HepG2 (cell line): ENCODE measurements at regions not wholly inside any gene's neighbourhood (a gene's known extent, or its start where the extent isn't known, plus 50 kb on each side); places are given as distances from the start of the nearest gene placed in this dataset.

Source experiments
- ATAC-seq: fragments of 200-7000 bp; cut with Tn5 transposase; 3 replicates; pipeline ENCODE4 v1.9.1; 2020; ENCODE audit warnings: mild to moderate bottlenecking, moderate library complexity
- BruUV-seq: library from RNA; stranded (reverse); fragments of 400-500 nt; replicated peaks from 2 replicates; lab custom pipeline; 2021; lab: Mats Ljungman, UMichigan
- CTCF ChIA-PET: fragments of 300-600 bp; formaldehyde crosslinking; extraction: SDS; loops from one replicate; lab custom pipeline; 2021; ENCODE audit warnings: low total read pairs, inconsistent platforms, low intra/inter-chr PET ratio; lab: Yijun Ruan, JAX
- POLR2A ChIA-PET: fragments of 350-600 bp; sonication (Branson Sonifier 250); formaldehyde crosslinking; loops from one replicate; lab custom pipeline; 2020; ENCODE audit warnings: antibody characterized with exemption, inconsistent platforms; lab: Yijun Ruan, JAX
- DNase-seq: peaks from one replicate; pipeline ENCODE4 v3.0.0-alpha.2; 2015; ENCODE audit warnings: low spot score
- FAIRE-seq: peaks from 3 replicates; lab custom pipeline; 2011; peaks lifted over from hg19 to GRCh38; lab: Jason Lieb, UNC
- H2AFZ ChIP-seq: one replicate; pipeline ENCODE4 v1.6.1; 2011; ENCODE audit warnings: low read length, inconsistent platforms
- H3K27ac ChIP-seq: fragments of 300-600 bp; 3 replicates; pipeline ENCODE4 v1.8.0; 2011; ENCODE audit warnings: mixed run types, mild to moderate bottlenecking, mixed read lengths, low read length, inconsistent platforms; ENCODE audit not compliant: insufficient read depth; ENCODE audit errors: extremely low read length
- H3K27me3 ChIP-seq, 2 experiments: fragments of 200-600 bp in 1 of 2; 2 replicates in 1 of 2; 3 replicates in 1 of 2; pipeline versions ENCODE4 v1.6.0 to v1.8.0; 2011; ENCODE audit warnings: low read length in 2 of 2, mild to moderate bottlenecking in 2 of 2, moderate library complexity in 2 of 2, inconsistent platforms in 1 of 2; ENCODE audit not compliant: insufficient read depth in 2 of 2, control insufficient read depth in 1 of 2
- H3K36me3 ChIP-seq, 2 experiments: fragments of 200-600 bp in 1 of 2; replicated peaks in 1 of 2; 2 replicates in 1 of 2; 3 replicates in 1 of 2; pipeline versions ENCODE4 v1.5.1 to v1.8.0; 2011; ENCODE audit warnings: low read length in 2 of 2, inconsistent platforms in 1 of 2; ENCODE audit not compliant: insufficient read depth in 2 of 2, control insufficient read depth in 1 of 2
- H3K4me1 ChIP-seq: 2 replicates; pipeline ENCODE4 v1.5.1; 2012; ENCODE audit warnings: low read length, inconsistent platforms; ENCODE audit not compliant: insufficient read depth
- H3K4me2 ChIP-seq: 2 replicates; pipeline ENCODE4 v1.6.0; 2011; ENCODE audit warnings: low read depth, low read length, inconsistent platforms
- H3K4me3 ChIP-seq, 3 experiments: fragments of 200-600 bp in 1 of 3; sonication (generic), shearing (Covaris generic) in 1 of 3; replicated peaks in 1 of 3; 2 replicates each; pipeline ENCODE4 v1.5.1; 2011 to 2016; ENCODE audit warnings: low read length in 3 of 3, inconsistent platforms in 2 of 3, low read depth in 2 of 3, mild to moderate bottlenecking in 2 of 3, control low read depth in 1 of 3, mixed read lengths in 1 of 3; ENCODE audit not compliant: insufficient read depth in 1 of 3
- H3K79me2 ChIP-seq: one replicate; pipeline ENCODE4 v1.6.1; 2011; ENCODE audit warnings: low read length, inconsistent platforms; ENCODE audit not compliant: insufficient read depth
- H3K9ac ChIP-seq: 2 replicates; pipeline ENCODE4 v1.6.0; 2011; ENCODE audit warnings: mild to moderate bottlenecking, low read depth, low read length, inconsistent platforms; ENCODE audit not compliant: insufficient read depth
- H3K9me3 ChIP-seq: 2 replicates; pipeline ENCODE4 v1.5.1; 2012; ENCODE audit warnings: mild to moderate bottlenecking, low read length
- H4K20me1 ChIP-seq: 2 replicates; pipeline ENCODE4 v1.6.0; 2011; ENCODE audit warnings: inconsistent platforms, mild to moderate bottlenecking, low read length, moderate library complexity; ENCODE audit not compliant: insufficient read depth
- BHLHE40 ChIP-seq: IDR thresholded peaks from 2 replicates; pipeline ENCODE4 v1.6.1; 2011; ENCODE audit warnings: low read length, improper control_type of control experiment
- CHD2 ChIP-seq: IDR thresholded peaks from 2 replicates; pipeline ENCODE4 v1.6.1; 2011; ENCODE audit warnings: low read depth, low read length, improper control_type of control experiment
- EHMT2 ChIP-seq: fragments of 200-600 bp; sonication (generic); IDR thresholded peaks from 2 replicates; pipeline ENCODE4 v1.7.0; 2017; ENCODE audit warnings: antibody characterized with exemption, low read depth, low read length, borderline replicate concordance
- JDP2 ChIP-seq: sonication (generic); formaldehyde crosslinking; IDR thresholded peaks from 2 replicates; pipeline ENCODE4 v1.8.1; 2022; ENCODE audit warnings: missing genetic modification reagents, borderline replicate concordance
- PRMT3 ChIP-seq: sonication (generic); formaldehyde crosslinking; IDR thresholded peaks from 2 replicates; pipeline ENCODE4 v1.8.1; 2022; ENCODE audit warnings: low read depth, mild to moderate bottlenecking, moderate library complexity, missing genetic modification reagents, borderline replicate concordance
- ZKSCAN5 ChIP-seq: sonication (generic); formaldehyde crosslinking; IDR thresholded peaks from 2 replicates; pipeline ENCODE4 v1.5.1; 2020; ENCODE audit warnings: mild to moderate bottlenecking, missing genetic modification reagents
- ZMYM4 ChIP-seq: sonication (generic); formaldehyde crosslinking; IDR thresholded peaks from 2 replicates; pipeline ENCODE4 v1.8.1; 2023; ENCODE audit warnings: mild to moderate bottlenecking, missing genetic modification reagents
- ZNF496 ChIP-seq: sonication (generic); formaldehyde crosslinking; IDR thresholded peaks from 2 replicates; pipeline ENCODE4 v1.8.1; 2023; ENCODE audit warnings: mild to moderate bottlenecking, moderate library complexity, missing genetic modification reagents; ENCODE audit not compliant: insufficient replicate concordance
- ZNF570 ChIP-seq: sonication (generic); formaldehyde crosslinking; IDR thresholded peaks from 2 replicates; pipeline ENCODE4 v1.4.0; 2020; ENCODE audit warnings: mild to moderate bottlenecking, missing genetic modification reagents, borderline replicate concordance
- ZNF629 ChIP-seq: sonication (generic); formaldehyde crosslinking; conservative IDR thresholded peaks from 2 replicates; pipeline ENCODE4 v1.5.0; 2020; ENCODE audit warnings: missing genetic modification reagents
- ZNF737 ChIP-seq: sonication (generic); formaldehyde crosslinking; IDR thresholded peaks from 2 replicates; pipeline ENCODE4 v1.5.0; 2020; ENCODE audit warnings: missing genetic modification reagents, mild to moderate bottlenecking, borderline replicate concordance
- ZNF772 ChIP-seq: sonication (generic); formaldehyde crosslinking; IDR thresholded peaks from 2 replicates; pipeline ENCODE4 v1.5.0; 2020; ENCODE audit warnings: mild to moderate bottlenecking, missing genetic modification reagents
- ZSCAN21 ChIP-seq: sonication (generic); formaldehyde crosslinking; IDR thresholded peaks from 2 replicates; pipeline ENCODE4 v1.8.0; 2022; ENCODE audit warnings: mild to moderate bottlenecking, missing genetic modification reagents, moderate library complexity, borderline replicate concordance
- WGBS: methylation state at CpG from one replicate; pipeline ENCODE4 v1.1.6; 2017; ENCODE audit warnings: low lambda C conversion rate; 5-methylcytosine and 5-hydroxymethylcytosine counted together
- in situ Hi-C: cut with HindIII; loops from 2 replicates; pipeline ENCODE4 v1.10.0; 2017; ENCODE audit warnings: low pct_unique_long_range_greater_than_20kb; ENCODE audit not compliant: extremely low pct_ligation_motif_present
- intact Hi-C: fragments of 100-400 bp; cut with micrococcal nuclease; formaldehyde crosslinking; loops from one replicate; pipeline ENCODE4 v1.10.0; 2022; ENCODE audit not compliant: unreplicated experiment
- TF ChIP-seq, protein P1 (sequence below): sonication (generic); formaldehyde crosslinking; IDR thresholded peaks from 2 replicates; pipeline ENCODE4 v1.4.0; 2020; ENCODE audit warnings: missing genetic modification reagents, borderline replicate concordance
- TF ChIP-seq, protein P2 (sequence below): sonication (generic); formaldehyde crosslinking; IDR thresholded peaks from 2 replicates; pipeline ENCODE4 v1.4.0; 2020; ENCODE audit warnings: missing genetic modification reagents
- TF ChIP-seq, protein P3 (sequence below): sonication (generic); formaldehyde crosslinking; IDR thresholded peaks from 2 replicates; pipeline ENCODE4 v1.4.0; 2020; ENCODE audit warnings: missing genetic modification reagents, borderline replicate concordance
- TF ChIP-seq, protein P4 (sequence below): sonication (generic); formaldehyde crosslinking; IDR thresholded peaks from 2 replicates; pipeline ENCODE4 v1.8.1; 2023; ENCODE audit warnings: missing genetic modification reagents, mild to moderate bottlenecking, borderline replicate concordance

DNA sequence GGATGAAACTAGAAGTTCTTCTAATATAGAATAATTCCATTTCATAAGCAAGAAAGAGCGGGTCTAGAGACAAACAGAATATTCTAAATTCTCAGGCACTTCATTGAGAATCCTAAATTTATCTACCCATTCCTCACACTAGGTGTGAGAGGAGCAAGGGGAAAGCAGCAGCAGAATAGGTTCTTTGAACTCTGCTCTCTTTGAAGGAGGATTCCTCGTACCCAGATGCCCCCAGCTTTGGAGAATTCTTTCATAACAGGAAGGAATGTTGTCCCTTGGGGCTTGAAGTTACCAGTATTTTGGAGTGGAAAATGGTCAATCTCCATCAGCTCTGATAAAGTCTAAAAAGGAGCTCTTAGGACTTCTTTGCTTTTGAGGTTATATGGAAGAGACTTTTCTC, 59.7 kb upstream of the RASGEF1B start (continued):
- TF ChIP-seq ZMYM4 (CRISPR knock-in tag) (no peak), ZSCAN21 (CRISPR knock-in tag) (no peak), CHD2 (no peak)

DNA sequence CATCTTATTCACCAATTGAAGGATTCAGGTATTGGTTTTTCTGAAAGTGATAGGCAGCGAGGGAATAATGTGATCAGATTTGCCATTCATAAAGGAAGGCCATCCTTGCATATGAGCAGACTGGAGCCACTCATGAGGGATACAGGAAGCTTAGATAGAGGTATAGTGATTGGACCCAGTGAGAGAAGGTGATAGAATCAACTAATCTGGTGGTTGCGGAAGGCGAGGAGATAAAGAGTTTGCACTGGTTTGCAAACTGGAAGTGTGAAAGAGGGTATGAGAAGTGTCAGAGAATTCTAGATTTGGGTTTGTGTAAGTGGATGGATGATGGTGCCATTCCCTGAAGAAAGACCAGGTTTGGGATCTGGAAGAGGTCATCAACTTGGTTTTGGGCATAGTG, 57.3 kb upstream of the RASGEF1B start:
- 40% methylated on average over 3 of the region's 3 CpGs for WGBS
- no peak for TF ChIP-seq ZNF772 (CRISPR knock-in tag)
- TF ChIP-seq, protein P1, sequence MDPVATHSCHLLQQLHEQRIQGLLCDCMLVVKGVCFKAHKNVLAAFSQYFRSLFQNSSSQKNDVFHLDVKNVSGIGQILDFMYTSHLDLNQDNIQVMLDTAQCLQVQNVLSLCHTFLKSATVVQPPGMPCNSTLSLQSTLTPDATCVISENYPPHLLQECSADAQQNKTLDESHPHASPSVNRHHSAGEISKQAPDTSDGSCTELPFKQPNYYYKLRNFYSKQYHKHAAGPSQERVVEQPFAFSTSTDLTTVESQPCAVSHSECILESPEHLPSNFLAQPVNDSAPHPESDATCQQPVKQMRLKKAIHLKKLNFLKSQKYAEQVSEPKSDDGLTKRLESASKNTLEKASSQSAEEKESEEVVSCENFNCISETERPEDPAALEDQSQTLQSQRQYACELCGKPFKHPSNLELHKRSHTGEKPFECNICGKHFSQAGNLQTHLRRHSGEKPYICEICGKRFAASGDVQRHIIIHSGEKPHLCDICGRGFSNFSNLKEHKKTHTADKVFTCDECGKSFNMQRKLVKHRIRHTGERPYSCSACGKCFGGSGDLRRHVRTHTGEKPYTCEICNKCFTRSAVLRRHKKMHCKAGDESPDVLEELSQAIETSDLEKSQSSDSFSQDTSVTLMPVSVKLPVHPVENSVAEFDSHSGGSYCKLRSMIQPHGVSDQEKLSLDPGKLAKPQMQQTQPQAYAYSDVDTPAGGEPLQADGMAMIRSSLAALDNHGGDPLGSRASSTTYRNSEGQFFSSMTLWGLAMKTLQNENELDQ (CRISPR knock-in tag): no peak
- TF ChIP-seq, protein P2, sequence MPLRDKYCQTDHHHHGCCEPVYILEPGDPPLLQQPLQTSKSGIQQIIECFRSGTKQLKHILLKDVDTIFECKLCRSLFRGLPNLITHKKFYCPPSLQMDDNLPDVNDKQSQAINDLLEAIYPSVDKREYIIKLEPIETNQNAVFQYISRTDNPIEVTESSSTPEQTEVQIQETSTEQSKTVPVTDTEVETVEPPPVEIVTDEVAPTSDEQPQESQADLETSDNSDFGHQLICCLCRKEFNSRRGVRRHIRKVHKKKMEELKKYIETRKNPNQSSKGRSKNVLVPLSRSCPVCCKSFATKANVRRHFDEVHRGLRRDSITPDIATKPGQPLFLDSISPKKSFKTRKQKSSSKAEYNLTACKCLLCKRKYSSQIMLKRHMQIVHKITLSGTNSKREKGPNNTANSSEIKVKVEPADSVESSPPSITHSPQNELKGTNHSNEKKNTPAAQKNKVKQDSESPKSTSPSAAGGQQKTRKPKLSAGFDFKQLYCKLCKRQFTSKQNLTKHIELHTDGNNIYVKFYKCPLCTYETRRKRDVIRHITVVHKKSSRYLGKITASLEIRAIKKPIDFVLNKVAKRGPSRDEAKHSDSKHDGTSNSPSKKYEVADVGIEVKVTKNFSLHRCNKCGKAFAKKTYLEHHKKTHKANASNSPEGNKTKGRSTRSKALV (CRISPR knock-in tag): no peak
- no peak for TF ChIP-seq EHMT2
- TF ChIP-seq, protein P3, sequence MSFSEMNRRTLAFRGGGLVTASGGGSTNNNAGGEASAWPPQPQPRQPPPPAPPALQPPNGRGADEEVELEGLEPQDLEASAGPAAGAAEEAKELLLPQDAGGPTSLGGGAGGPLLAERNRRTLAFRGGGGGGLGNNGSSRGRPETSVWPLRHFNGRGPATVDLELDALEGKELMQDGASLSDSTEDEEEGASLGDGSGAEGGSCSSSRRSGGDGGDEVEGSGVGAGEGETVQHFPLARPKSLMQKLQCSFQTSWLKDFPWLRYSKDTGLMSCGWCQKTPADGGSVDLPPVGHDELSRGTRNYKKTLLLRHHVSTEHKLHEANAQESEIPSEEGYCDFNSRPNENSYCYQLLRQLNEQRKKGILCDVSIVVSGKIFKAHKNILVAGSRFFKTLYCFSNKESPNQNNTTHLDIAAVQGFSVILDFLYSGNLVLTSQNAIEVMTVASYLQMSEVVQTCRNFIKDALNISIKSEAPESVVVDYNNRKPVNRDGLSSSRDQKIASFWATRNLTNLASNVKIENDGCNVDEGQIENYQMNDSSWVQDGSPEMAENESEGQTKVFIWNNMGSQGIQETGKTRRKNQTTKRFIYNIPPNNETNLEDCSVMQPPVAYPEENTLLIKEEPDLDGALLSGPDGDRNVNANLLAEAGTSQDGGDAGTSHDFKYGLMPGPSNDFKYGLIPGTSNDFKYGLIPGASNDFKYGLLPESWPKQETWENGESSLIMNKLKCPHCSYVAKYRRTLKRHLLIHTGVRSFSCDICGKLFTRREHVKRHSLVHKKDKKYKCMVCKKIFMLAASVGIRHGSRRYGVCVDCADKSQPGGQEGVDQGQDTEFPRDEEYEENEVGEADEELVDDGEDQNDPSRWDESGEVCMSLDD (CRISPR knock-in tag): no peak
- no peak for TF ChIP-seq ZKSCAN5 (CRISPR knock-in tag)
- no peak for TF ChIP-seq BHLHE40
- no peak for TF ChIP-seq PRMT3
- no peak for TF ChIP-seq JDP2
- TF ChIP-seq ZNF570 (CRISPR knock-in tag): no peak
- TF ChIP-seq ZNF496 (CRISPR knock-in tag): no peak
- TF ChIP-seq, protein P4, sequence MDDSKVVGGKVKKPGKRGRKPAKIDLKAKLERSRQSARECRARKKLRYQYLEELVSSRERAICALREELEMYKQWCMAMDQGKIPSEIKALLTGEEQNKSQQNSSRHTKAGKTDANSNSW: no peak
- no peak for TF ChIP-seq ZNF629 (CRISPR knock-in tag)
- no peak for TF ChIP-seq ZNF737 (CRISPR knock-in tag)

More for the DNA sequence above, 57.3 kb upstream of the RASGEF1B start:
- DNase-seq (no peak), ATAC-seq (no peak), FAIRE-seq (no peak)
- no peak overlapping the region for H3K4me2 ChIP-seq
- no peaks in the 10 kb centered on the region for H4K20me1 ChIP-seq
- CTCF ChIA-PET: no interaction called here
- intact Hi-C loops: no loop called here
- no peak overlapping the region for H3K27ac ChIP-seq
- H3K36me3 ChIP-seq: no peaks in the 10 kb centered on the region
- no peak overlapping the region for H2AFZ ChIP-seq
- H3K4me1 ChIP-seq: no peaks in the 10 kb centered on the region
- H3K9me3 ChIP-seq: no peaks in the 10 kb centered on the region
- no peaks in the 10 kb centered on the region for H3K79me2 ChIP-seq
- no peak overlapping the region for H3K4me3 ChIP-seq
- POLR2A ChIA-PET: no interaction called here
- H3K27me3 ChIP-seq: no peaks in the 10 kb centered on the region
- H3K9ac ChIP-seq: no peak overlapping the region
- in situ Hi-C loops: no loop called here
- no TSS peak for BruUV-seq
